A673 (cell line): ENCODE measurements at regions not wholly inside any gene's neighbourhood (a gene's known extent, or its start where the extent isn't known, plus 50 kb on each side); places are given as distances from the start of the nearest gene placed in this dataset.

Experiments used
- BruUV-seq: library from RNA; stranded (reverse); fragments of 400-500 nt; replicated peaks from 2 replicates; lab custom pipeline; 2021; lab: Mats Ljungman, UMichigan
- CTCF ChIA-PET: fragments of 300-600 bp; sonication (Branson Sonifier 250); formaldehyde crosslinking; loops from one replicate; lab custom pipeline; 2022; ENCODE audit warnings: antibody characterized with exemption; lab: Charles Lee
- POLR2A ChIA-PET: fragments of 300-600 bp; sonication (Branson Sonifier 250); formaldehyde crosslinking; loops from one replicate; lab custom pipeline; 2022; ENCODE audit warnings: antibody characterized with exemption; ENCODE audit not compliant: low non-redundant PET; lab: Charles Lee
- DNase-seq: peaks from one replicate; pipeline ENCODE4 v3.0.0-alpha.2; 2015; ENCODE audit warnings: low spot score
- H3K27ac ChIP-seq: fragments of 200-600 bp; sonication (generic); 2 replicates; pipeline ENCODE4 v1.5.1; 2016; ENCODE audit warnings: mixed run types, low read depth, mild to moderate bottlenecking, mixed read lengths, antibody characterized with exemption, low read length; ENCODE audit not compliant: poor library complexity, severe bottlenecking
- H3K27me3 ChIP-seq: fragments of 200-600 bp; sonication (generic); replicated peaks from 2 replicates; pipeline ENCODE4 v1.6.1; 2017; ENCODE audit warnings: mixed run types, low read depth, mild to moderate bottlenecking, mixed read lengths, antibody characterized with exemption, low read length; ENCODE audit not compliant: insufficient read depth, poor library complexity
- H3K36me3 ChIP-seq: fragments of 200-600 bp; sonication (generic); 2 replicates; pipeline ENCODE4 v1.6.1; 2016; ENCODE audit warnings: mixed run types, mild to moderate bottlenecking, mixed read lengths, antibody characterized with exemption, low read length; ENCODE audit not compliant: insufficient read depth, poor library complexity, severe bottlenecking
- H3K4me1 ChIP-seq: fragments of 200-600 bp; sonication (generic); 2 replicates; pipeline ENCODE4 v1.6.1; 2017; ENCODE audit warnings: mixed run types, mild to moderate bottlenecking, mixed read lengths, antibody characterized with exemption, low read length; ENCODE audit not compliant: insufficient read depth, poor library complexity, severe bottlenecking
- H3K4me3 ChIP-seq: fragments of 200-600 bp; sonication (generic); 2 replicates; pipeline ENCODE4 v1.5.1; 2016; ENCODE audit warnings: low read depth, mixed run types, mild to moderate bottlenecking, mixed read lengths, low read length; ENCODE audit not compliant: poor library complexity, severe bottlenecking
- H3K9me3 ChIP-seq: fragments of 200-600 bp; sonication (generic); 2 replicates; pipeline ENCODE4 v1.6.1; 2016; ENCODE audit warnings: mixed run types, low read depth, mild to moderate bottlenecking, mixed read lengths, antibody characterized with exemption, low read length; ENCODE audit not compliant: poor library complexity, severe bottlenecking
- EZH2 ChIP-seq: fragments of 200-600 bp; sonication (generic); IDR thresholded peaks from 2 replicates; pipeline ENCODE4 v1.6.1; 2017; ENCODE audit warnings: borderline replicate concordance, low read depth, mild to moderate bottlenecking, mixed read lengths, antibody characterized with exemption, low read length; ENCODE audit not compliant: poor library complexity, severe bottlenecking
- intact Hi-C: fragments of 100-400 bp; cut with micrococcal nuclease; formaldehyde crosslinking; loops from one replicate; pipeline ENCODE4 v1.10.0; 2022; ENCODE audit not compliant: unreplicated experiment
- TF ChIP-seq, protein P1 (sequence below): fragments of 300-800, 200-600 bp; sonication (generic); conservative IDR thresholded peaks from 2 replicates; pipeline ENCODE4 v1.5.1; 2017; ENCODE audit warnings: low read depth, mild to moderate bottlenecking, antibody characterized with exemption, low read length, moderate library complexity, mixed read lengths

DNA sequence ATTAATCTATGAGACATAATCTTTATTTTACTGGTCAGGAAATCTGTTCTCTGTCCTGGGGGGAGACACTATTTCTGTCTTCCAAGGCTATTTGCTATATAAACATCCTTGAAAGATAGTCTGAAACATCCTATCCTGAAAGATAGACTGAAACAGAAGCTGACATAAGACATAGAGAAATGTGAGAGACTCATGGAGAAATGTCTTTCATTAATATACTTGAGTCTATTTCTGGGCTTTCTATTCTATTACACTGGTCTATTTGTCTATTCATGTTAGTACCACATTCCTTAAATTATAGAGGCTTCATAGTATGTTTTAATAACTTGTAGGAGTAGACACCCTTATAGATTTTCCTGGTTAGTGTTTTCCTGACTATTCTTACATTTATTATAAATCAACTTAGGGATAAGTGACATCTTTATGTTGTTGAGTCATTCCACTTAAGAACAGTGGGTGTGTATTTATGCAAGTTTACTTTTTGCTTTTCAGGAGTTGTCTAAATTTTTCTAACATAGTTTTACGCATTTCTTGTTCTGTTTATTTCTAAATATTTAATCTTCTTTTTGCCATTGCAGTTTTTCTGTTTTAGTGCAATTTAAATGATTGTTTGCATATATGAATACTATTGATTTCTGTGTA, 244.9 kb upstream of the ZSWIM2 start:
- no peak overlapping the region for H3K27ac ChIP-seq
- ChIA-PET POLR2A (no interaction called here), CTCF (no interaction called here)
- H3K36me3 ChIP-seq, result no peaks in the 10 kb centered on the region
- TF ChIP-seq EZH2, result no peak
- TF ChIP-seq, protein P1, sequence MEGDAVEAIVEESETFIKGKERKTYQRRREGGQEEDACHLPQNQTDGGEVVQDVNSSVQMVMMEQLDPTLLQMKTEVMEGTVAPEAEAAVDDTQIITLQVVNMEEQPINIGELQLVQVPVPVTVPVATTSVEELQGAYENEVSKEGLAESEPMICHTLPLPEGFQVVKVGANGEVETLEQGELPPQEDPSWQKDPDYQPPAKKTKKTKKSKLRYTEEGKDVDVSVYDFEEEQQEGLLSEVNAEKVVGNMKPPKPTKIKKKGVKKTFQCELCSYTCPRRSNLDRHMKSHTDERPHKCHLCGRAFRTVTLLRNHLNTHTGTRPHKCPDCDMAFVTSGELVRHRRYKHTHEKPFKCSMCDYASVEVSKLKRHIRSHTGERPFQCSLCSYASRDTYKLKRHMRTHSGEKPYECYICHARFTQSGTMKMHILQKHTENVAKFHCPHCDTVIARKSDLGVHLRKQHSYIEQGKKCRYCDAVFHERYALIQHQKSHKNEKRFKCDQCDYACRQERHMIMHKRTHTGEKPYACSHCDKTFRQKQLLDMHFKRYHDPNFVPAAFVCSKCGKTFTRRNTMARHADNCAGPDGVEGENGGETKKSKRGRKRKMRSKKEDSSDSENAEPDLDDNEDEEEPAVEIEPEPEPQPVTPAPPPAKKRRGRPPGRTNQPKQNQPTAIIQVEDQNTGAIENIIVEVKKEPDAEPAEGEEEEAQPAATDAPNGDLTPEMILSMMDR, result no peak
- intact Hi-C loops, result no loop called here
- no peaks in the 10 kb centered on the region for H3K9me3 ChIP-seq
- H3K27me3 ChIP-seq, result no peaks in the 10 kb centered on the region
- no peaks in the 10 kb centered on the region for H3K4me1 ChIP-seq
- DNase-seq, result peak; percentile 61
- H3K4me3 ChIP-seq, result no peak overlapping the region
- BruUV-seq, result no TSS peak

GRCh38 chr2:187091664-187092063, 242.7 kb upstream of the ZSWIM2 start:
- Histone ChIP-seq H3K4me1 (no peaks in the 10 kb centered on the region), H3K4me3 (no peak overlapping the region), H3K27me3 (no peaks in the 10 kb centered on the region), H3K27ac (no peak overlapping the region), H3K36me3 (no peaks in the 10 kb centered on the region), H3K9me3 (no peaks in the 10 kb centered on the region)
- ChIA-PET CTCF (no interaction called here), POLR2A (no interaction called here)
- TF ChIP-seq, protein P1, result no peak
- no peak for TF ChIP-seq EZH2
- BruUV-seq, result no TSS peak
- intact Hi-C loops, result no loop called here
- no peak for DNase-seq

DNA sequence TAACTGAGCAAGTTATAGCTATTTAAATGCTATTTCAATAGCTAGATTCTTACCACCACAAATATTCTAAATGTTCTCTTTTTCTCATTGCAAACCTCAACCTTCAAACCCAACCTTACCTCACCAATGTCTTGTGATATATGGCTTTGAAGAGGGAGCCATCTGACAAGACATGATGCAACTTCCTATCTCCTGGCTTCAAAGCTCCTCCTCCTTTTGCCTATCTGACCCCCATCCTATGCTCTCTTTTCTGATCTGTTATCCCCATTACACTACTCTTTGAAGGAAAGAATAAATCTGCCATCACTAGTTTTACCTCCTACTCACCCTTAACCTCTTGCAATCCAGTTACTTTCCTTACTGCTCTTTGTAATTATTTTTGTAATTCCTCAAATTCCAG, 235.6 kb upstream of the ZSWIM2 start:
- H3K9me3 ChIP-seq, result no peaks in the 10 kb centered on the region
- no peaks in the 10 kb centered on the region for H3K27me3 ChIP-seq
- CTCF ChIA-PET, result no interaction called here
- no peak overlapping the region for H3K27ac ChIP-seq
- intact Hi-C loops, result no loop called here
- POLR2A ChIA-PET, result no interaction called here
- TF ChIP-seq, protein P1, result no peak
- TF ChIP-seq EZH2, result no peak
- no peak overlapping the region for H3K4me3 ChIP-seq
- DNase-seq, result no peak
- no TSS peak for BruUV-seq
- H3K4me1 ChIP-seq, result peaks cover 13% of the 10 kb centered on the region
- H3K36me3 ChIP-seq, result no peaks in the 10 kb centered on the region
